ENCODE measurements at regions not wholly inside any gene's neighbourhood (a gene's known extent, or its start where the extent isn't known, plus 50 kb on each side); places are given as distances from the start of the nearest gene placed in this dataset.

DNA sequence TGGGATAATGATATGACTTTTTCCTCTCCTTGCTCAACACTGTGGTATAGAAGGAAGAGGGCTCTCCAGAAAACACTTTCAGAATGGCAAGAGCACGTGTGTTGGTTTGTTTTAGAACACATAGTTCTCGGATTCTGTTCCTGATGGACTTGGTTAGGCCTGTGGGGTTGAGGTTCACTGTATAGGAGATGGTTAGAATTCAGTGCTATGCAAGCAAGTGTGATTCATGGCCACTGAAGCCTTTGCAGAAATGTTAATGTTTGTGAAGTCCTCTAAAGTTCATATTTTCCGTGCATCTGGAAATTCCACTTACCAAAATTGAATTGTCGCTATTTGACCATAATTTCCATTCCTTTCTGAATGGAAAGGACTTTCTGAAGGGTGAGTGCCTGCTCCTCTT lies 233.2 kb upstream of the DDHD1 start:
- TF ChIP-seq CTCF (IDR thresholded peaks at IDR 0.05; ENCODE audit: low read length) (no peak), EZH2 (IDR thresholded peaks at IDR 0.05; ENCODE audit: borderline replicate concordance, low read length) (no peak)
